Mesenchymal stem cell (in vitro differentiated cells and primary cell): ENCODE measurements at regions not wholly inside any gene's neighbourhood (a gene's known extent, or its start where the extent isn't known, plus 50 kb on each side); places are given as distances from the start of the nearest gene placed in this dataset.

Experiments used
- DNase-seq: peaks from one replicate; pipeline ENCODE4 v3.0.0-alpha.2; 2013
- H2AFZ ChIP-seq: one replicate; pipeline ENCODE4 v1.6.1; 2013; ENCODE audit warnings: low read depth, mild to moderate bottlenecking, control low read depth, inconsistent platforms, low read length, moderate library complexity
- H2AK5ac ChIP-seq: 2 replicates; pipeline ENCODE4 v1.6.1; 2013; ENCODE audit warnings: low read length, moderate library complexity, mild to moderate bottlenecking, inconsistent platforms; ENCODE audit not compliant: severe bottlenecking
- H2BK120ac ChIP-seq: one replicate; pipeline ENCODE4 v1.6.1; 2013; ENCODE audit warnings: low read depth, mild to moderate bottlenecking, inconsistent platforms, low read length, moderate library complexity
- H2BK12ac ChIP-seq, 2 experiments: one replicate each; pipeline ENCODE4 v1.6.1; 2013; ENCODE audit warnings: inconsistent platforms in 2 of 2, low read length in 2 of 2, mild to moderate bottlenecking in 2 of 2, moderate library complexity in 2 of 2, control low read depth in 1 of 2
- H2BK15ac ChIP-seq: one replicate; pipeline ENCODE4 v1.6.1; 2013; ENCODE audit warnings: mild to moderate bottlenecking, low read depth, inconsistent platforms; ENCODE audit not compliant: poor library complexity, severe bottlenecking
- H2BK5ac ChIP-seq: 2 replicates; pipeline ENCODE4 v1.6.1; 2013; ENCODE audit warnings: low read depth, mild to moderate bottlenecking, low read length, control low read depth, inconsistent platforms; ENCODE audit not compliant: poor library complexity, severe bottlenecking
- H3K14ac ChIP-seq, 2 experiments: one replicate each; pipeline ENCODE4 v1.6.1; 2013; ENCODE audit warnings: inconsistent platforms in 2 of 2, low read length in 2 of 2, control low read depth in 1 of 2, mild to moderate bottlenecking in 1 of 2, moderate library complexity in 1 of 2
- H3K18ac ChIP-seq, 2 experiments: one replicate each; pipeline ENCODE4 v1.6.1; 2013; ENCODE audit warnings: inconsistent platforms in 2 of 2, low read length in 2 of 2, control low read depth in 1 of 2, low read depth in 1 of 2, mild to moderate bottlenecking in 1 of 2
- H3K23ac ChIP-seq, 2 experiments: one replicate each; pipeline ENCODE4 v1.6.1; 2013; ENCODE audit warnings: inconsistent platforms in 2 of 2, low read length in 2 of 2, mild to moderate bottlenecking in 2 of 2, moderate library complexity in 2 of 2, control low read depth in 1 of 2
- H3K27ac ChIP-seq: 2 replicates; pipeline ENCODE4 v1.5.1; 2013; ENCODE audit warnings: mild to moderate bottlenecking, moderate library complexity, low read length, control low read depth, inconsistent platforms; ENCODE audit not compliant: poor library complexity, severe bottlenecking
- H3K27me3 ChIP-seq, 2 experiments: 2 replicates each; pipeline versions ENCODE4 v1.6.1 to v1.7.0; 2013; ENCODE audit warnings: low read length in 2 of 2, mild to moderate bottlenecking in 2 of 2, moderate library complexity in 2 of 2, control low read depth in 1 of 2, inconsistent platforms in 1 of 2; ENCODE audit not compliant: control insufficient read depth in 1 of 2, insufficient read depth in 1 of 2
- H3K36me3 ChIP-seq, 2 experiments: 2 replicates each; pipeline versions ENCODE4 v1.6.1 to v1.7.0; 2013; ENCODE audit warnings: low read length in 2 of 2, control low read depth in 1 of 2, inconsistent platforms in 1 of 2, low read depth in 1 of 2, mild to moderate bottlenecking in 1 of 2; ENCODE audit not compliant: insufficient read depth in 2 of 2, control insufficient read depth in 1 of 2
- H3K4ac ChIP-seq, 2 experiments: one replicate each; pipeline ENCODE4 v1.6.1; 2013; ENCODE audit warnings: inconsistent platforms in 2 of 2, low read length in 2 of 2, mild to moderate bottlenecking in 2 of 2, moderate library complexity in 2 of 2, control low read depth in 1 of 2, low read depth in 1 of 2
- H3K4me1 ChIP-seq: 2 replicates; pipeline ENCODE4 v1.6.1; 2013; ENCODE audit warnings: low read depth, low read length, control low read depth; ENCODE audit not compliant: control insufficient read depth, insufficient read depth
- H3K4me2 ChIP-seq: 2 replicates; pipeline ENCODE4 v1.6.1; 2013; ENCODE audit warnings: low read length, mild to moderate bottlenecking, inconsistent platforms; ENCODE audit not compliant: poor library complexity, severe bottlenecking
- H3K4me3 ChIP-seq, 2 experiments: 2 replicates each; pipeline versions ENCODE4 v1.5.1 to v1.7.0; 2013; ENCODE audit warnings: low read length in 2 of 2, mild to moderate bottlenecking in 2 of 2, control low read depth in 1 of 2, low read depth in 1 of 2; ENCODE audit not compliant: insufficient read depth in 1 of 2
- H3K79me1 ChIP-seq: replicated peaks from 2 replicates; pipeline ENCODE4 v1.6.1; 2013; ENCODE audit warnings: mild to moderate bottlenecking, control low read depth, low read length, inconsistent platforms; ENCODE audit not compliant: poor library complexity, severe bottlenecking
- H3K9ac ChIP-seq: 2 replicates; pipeline ENCODE4 v1.7.0; 2013; ENCODE audit warnings: mild to moderate bottlenecking, low read length, moderate library complexity
- H3K9me3 ChIP-seq: 2 replicates; pipeline ENCODE4 v1.7.0; 2013; ENCODE audit warnings: mild to moderate bottlenecking, low read length; ENCODE audit not compliant: control insufficient read depth
- H4K8ac ChIP-seq: one replicate; pipeline ENCODE4 v1.6.1; 2013; ENCODE audit warnings: inconsistent platforms, mild to moderate bottlenecking, low read length, moderate library complexity
- H4K91ac ChIP-seq: one replicate; pipeline ENCODE4 v1.6.1; 2013; ENCODE audit warnings: mild to moderate bottlenecking, low read length, inconsistent platforms
- WGBS: methylation state at CpG from one replicate; pipeline ENCODE4 v1.1.7; 2013; ENCODE audit warnings: mixed read lengths; 5-methylcytosine and 5-hydroxymethylcytosine counted together

GRCh38 chr20:52312132-52312729, 120.7 kb upstream of the ZFP64 start:
- H3K79me1 ChIP-seq = no peaks in the 10 kb centered on the region
- no peak overlapping the region for H2BK12ac ChIP-seq
- H2BK5ac ChIP-seq = no peak overlapping the region
- H3K27me3 ChIP-seq = no peaks in the 10 kb centered on the region
- H3K18ac ChIP-seq = no peak overlapping the region
- no peak overlapping the region for H3K27ac ChIP-seq
- no peak overlapping the region for H3K23ac ChIP-seq
- H3K4ac ChIP-seq = no peak overlapping the region
- no peak overlapping the region for H4K91ac ChIP-seq
- no peak overlapping the region for H2AK5ac ChIP-seq
- peak; percentile 76 for DNase-seq
- no peak overlapping the region for H4K8ac ChIP-seq
- H2BK120ac ChIP-seq = no peak overlapping the region
- no peaks in the 10 kb centered on the region for H3K4me1 ChIP-seq
- H3K9me3 ChIP-seq = no peaks in the 10 kb centered on the region
- no peak overlapping the region for H3K4me3 ChIP-seq
- H2BK15ac ChIP-seq = no peak overlapping the region
- H2AFZ ChIP-seq = no peak overlapping the region
- peak overlapping the region; percentile 16 for H3K9ac ChIP-seq
- H3K36me3 ChIP-seq = no peaks in the 10 kb centered on the region
- WGBS = no CpG with 5 or more reads among the region's 2 CpGs
- no peak overlapping the region for H3K4me2 ChIP-seq
- no peak overlapping the region for H3K14ac ChIP-seq

GRCh38 chr20:52311209-52311794, 119.7 kb upstream of the ZFP64 start:
- no peak overlapping the region for H3K27ac ChIP-seq
- peak overlapping the region in 1 of 2 experiments; percentile 69 for H3K4ac ChIP-seq
- no peak overlapping the region for H3K23ac ChIP-seq
- no peak overlapping the region for H3K14ac ChIP-seq
- H2BK15ac ChIP-seq = no peak overlapping the region
- H2AFZ ChIP-seq = no peak overlapping the region
- H3K27me3 ChIP-seq = no peaks in the 10 kb centered on the region
- DNase-seq = no peak
- H3K18ac ChIP-seq = no peak overlapping the region
- H3K9me3 ChIP-seq = no peaks in the 10 kb centered on the region
- H4K91ac ChIP-seq = no peak overlapping the region
- H2BK5ac ChIP-seq = no peak overlapping the region
- no peak overlapping the region for H2AK5ac ChIP-seq
- no peak overlapping the region for H3K9ac ChIP-seq
- H4K8ac ChIP-seq = peak overlapping the region; percentile 33
- H2BK12ac ChIP-seq = peak overlapping the region in 1 of 2 experiments; percentile 29
- no peak overlapping the region for H3K4me3 ChIP-seq
- H3K4me1 ChIP-seq = no peaks in the 10 kb centered on the region
- H3K4me2 ChIP-seq = no peak overlapping the region
- no peak overlapping the region for H2BK120ac ChIP-seq
- 73% methylated on average over 8 of the region's 8 CpGs for WGBS
- H3K36me3 ChIP-seq = no peaks in the 10 kb centered on the region
- H3K79me1 ChIP-seq = no peaks in the 10 kb centered on the region

GRCh38 chr20:52309181-52309580, 117.6 kb upstream of the ZFP64 start:
- Histone ChIP-seq H3K4me3 (no peak overlapping the region), H2BK15ac (no peak overlapping the region), H2AFZ (no peak overlapping the region), H4K91ac (no peak overlapping the region), H3K27me3 (no peaks in the 10 kb centered on the region), H3K4me1 (no peaks in the 10 kb centered on the region), H3K36me3 (no peaks in the 10 kb centered on the region), H3K23ac (no peak overlapping the region), H3K27ac (no peak overlapping the region), H3K9ac (no peak overlapping the region), H3K4ac (no peak overlapping the region), H3K14ac (no peak overlapping the region), H2BK12ac (no peak overlapping the region), H2BK120ac (no peak overlapping the region), H3K9me3 (no peaks in the 10 kb centered on the region), H4K8ac (no peak overlapping the region), H2BK5ac (no peak overlapping the region), H3K18ac (no peak overlapping the region), H3K79me1 (no peaks in the 10 kb centered on the region), H3K4me2 (no peak overlapping the region), H2AK5ac (no peak overlapping the region)
- WGBS = 65% methylated on average over 7 of the region's 7 CpGs
- no peak for DNase-seq

GRCh38 chr20:52306477-52306876, 114.9 kb upstream of the ZFP64 start:
- no peak overlapping the region for H2BK12ac ChIP-seq
- no peak overlapping the region for H4K91ac ChIP-seq
- H3K4me2 ChIP-seq = no peak overlapping the region
- H3K4ac ChIP-seq = no peak overlapping the region
- no peak overlapping the region for H3K9ac ChIP-seq
- H3K4me1 ChIP-seq = no peaks in the 10 kb centered on the region
- H4K8ac ChIP-seq = no peak overlapping the region
- no peak overlapping the region for H3K14ac ChIP-seq
- H2BK15ac ChIP-seq = no peak overlapping the region
- no peak overlapping the region for H2AK5ac ChIP-seq
- 93% methylated on average over 3 of the region's 4 CpGs for WGBS
- H2BK120ac ChIP-seq = no peak overlapping the region
- H3K27ac ChIP-seq = no peak overlapping the region
- no peaks in the 10 kb centered on the region for H3K27me3 ChIP-seq
- no peak overlapping the region for H3K4me3 ChIP-seq
- H3K18ac ChIP-seq = no peak overlapping the region
- no peaks in the 10 kb centered on the region for H3K9me3 ChIP-seq
- DNase-seq = no peak
- no peak overlapping the region for H2AFZ ChIP-seq
- H3K36me3 ChIP-seq = no peaks in the 10 kb centered on the region
- H3K79me1 ChIP-seq = no peaks in the 10 kb centered on the region
- no peak overlapping the region for H2BK5ac ChIP-seq
- H3K23ac ChIP-seq = no peak overlapping the region
